Psoas muscle (tissue), 7 donors: ENCODE measurements at regions not wholly inside any gene's neighbourhood (a gene's known extent, or its start where the extent isn't known, plus 50 kb on each side); places are given as distances from the start of the nearest gene placed in this dataset.

ENCODE experiments used
- ATAC-seq, 4 donors: fragments of 200-7000 bp; cut with Tn5 transposase; one replicate each; pipeline ENCODE4 v1.9.1; 2020; ENCODE audit warnings: moderate library complexity in 3 of 4, mild to moderate bottlenecking in 2 of 4
- DNase-seq, 2 donors: peaks; one replicate each; pipeline ENCODE4 v3.0.0-alpha.2; 2020
- H3K27ac ChIP-seq: fragments of 200-600 bp; one replicate; pipeline ENCODE4 v1.8.0; 2022
- H3K27me3 ChIP-seq, 3 donors: fragments of 200-600 bp in 1 of 3; one replicate each; pipeline versions ENCODE4 v1.6.1 to v1.8.0; 2013 to 2022; ENCODE audit warnings: low read length in 2 of 3, mild to moderate bottlenecking in 2 of 3, moderate library complexity in 1 of 3; ENCODE audit not compliant: insufficient read depth in 3 of 3
- H3K36me3 ChIP-seq, 2 donors: fragments of 200-600 bp in 1 of 2; one replicate each; pipeline versions ENCODE4 v1.6.1 to v1.8.0; 2013 to 2022; ENCODE audit warnings: low read depth in 1 of 2, mild to moderate bottlenecking in 1 of 2, moderate library complexity in 1 of 2; ENCODE audit not compliant: insufficient read depth in 1 of 2
- H3K4me1 ChIP-seq: fragments of 200-600 bp; one replicate; pipeline ENCODE4 v1.8.0; 2022
- H3K4me3 ChIP-seq: fragments of 200-600 bp; one replicate; pipeline ENCODE4 v1.8.0; 2022; ENCODE audit warnings: mild to moderate bottlenecking
- H3K9me3 ChIP-seq: fragments of 200-600 bp; one replicate; pipeline ENCODE4 v1.8.0; 2022
- CTCF ChIP-seq: fragments of 200-600 bp; IDR thresholded peaks from one replicate; pipeline ENCODE4 v1.8.0; 2022; ENCODE audit warnings: antibody characterized with exemption
- WGBS, 3 donors: extraction: QIAGEN DNeasy Blood & Tissue Kit; methylation state at CpG; one replicate each; pipeline versions ENCODE4 v1.1.6 to v1.1.7; 2013; 5-methylcytosine and 5-hydroxymethylcytosine counted together
- intact Hi-C, 2 donors: fragments of 100-400 bp; cut with DNase I; formaldehyde crosslinking; loops; one replicate each; pipeline versions ENCODE4 v1.11.0 to v1.14.2; 2022
- donor health status: healthy with polysubstance abuse.
- donor health status: DM: no; HTN: no; CAD: no; lungs with moderate emphysema.
- donor health status: Bipolar disorder and iron deficiency.
- donor health status: healthy.
- donor health status: DM: yes; HTN: yes; CAD: no.
- donor health status: DM: no; HTN: no; CAD: no.
- donor health status: DM: yes; HTN: yes; CAD: no.

- H3K9me3 ChIP-seq: no peaks in the 10 kb centered on the region
- H3K4me3 ChIP-seq: no peak overlapping the region
- 87 to 95% (median 89%) methylated on average over 3 of the region's 3 CpGs for WGBS, 3 donors
- H3K27me3 ChIP-seq: no peaks in the 10 kb centered on the region
- H3K27ac ChIP-seq: no peak overlapping the region
- no peak for TF ChIP-seq CTCF
- peaks cover 4% of the 10 kb centered on the region for H3K4me1 ChIP-seq
- intact Hi-C loops: loop anchor here in 1 of 2 donors (2.0 to 5.0 kb wide), 2 partner anchors 265 to 272 kb away; no protein-coding TSS in a partner anchor
- no peak for DNase-seq
- H3K36me3 ChIP-seq: no peaks in the 10 kb centered on the region
- ATAC-seq: no peak
These were observed 252.0 kb downstream of the PTEN start for GRCh38 chr10:88115407-88115806.

DNA sequence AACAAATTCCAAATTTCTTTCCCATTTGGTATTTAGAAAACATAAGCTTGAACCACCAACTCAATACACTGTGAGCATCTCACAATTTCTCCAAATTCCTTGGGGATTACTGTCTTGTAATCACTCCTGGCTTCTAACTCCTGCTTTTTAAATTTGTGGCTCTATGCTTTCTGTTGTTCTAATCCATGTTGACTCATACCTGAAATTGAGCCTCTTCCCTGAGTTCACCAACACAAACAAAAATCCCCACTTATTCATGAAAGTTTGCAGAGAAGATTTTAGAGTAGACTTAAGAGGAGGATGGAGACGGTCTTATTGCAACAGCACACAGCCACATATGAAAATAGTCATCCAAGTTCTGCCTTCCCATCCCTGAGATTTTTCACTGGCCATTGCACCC lies 252.5 kb downstream of the PTEN start:
- H3K36me3 ChIP-seq: no peaks in the 10 kb centered on the region
- intact Hi-C loops: loop anchor here (2.0 to 5.0 kb wide), 3 partner anchors 261 to 271 kb away; no protein-coding TSS in a partner anchor
- 36 to 93% (median 78%) methylated on average over 1 of the region's 1 CpG for WGBS, 3 donors

GRCh38 chr10:88116481-88116880 lies 253.1 kb downstream of the PTEN start:
- H3K4me1 ChIP-seq: no peaks in the 10 kb centered on the region
- H3K9me3 ChIP-seq: no peaks in the 10 kb centered on the region
- no peak overlapping the region for H3K4me3 ChIP-seq
- no peaks in the 10 kb centered on the region for H3K36me3 ChIP-seq
- H3K27me3 ChIP-seq: no peaks in the 10 kb centered on the region
- ATAC-seq (no peak), DNase-seq (no peak)
- 92 to 98% (median 97%) methylated on average over 2 of the region's 2 CpGs for WGBS, 3 donors
- intact Hi-C loops: loop anchor here (2.0 to 5.0 kb wide), 2 partner anchors 262 to 271 kb away; no protein-coding TSS in a partner anchor
- H3K27ac ChIP-seq: no peak overlapping the region
- no peak for TF ChIP-seq CTCF

More for the DNA sequence above, 252.5 kb downstream of the PTEN start:
- no peaks in the 10 kb centered on the region for H3K4me1 ChIP-seq
- H3K4me3 ChIP-seq: no peak overlapping the region
- H3K27me3 ChIP-seq: no peaks in the 10 kb centered on the region
- H3K9me3 ChIP-seq: no peaks in the 10 kb centered on the region
- no peak for TF ChIP-seq CTCF
- no peak overlapping the region for H3K27ac ChIP-seq
- DNase-seq (no peak), ATAC-seq (no peak)

DNA sequence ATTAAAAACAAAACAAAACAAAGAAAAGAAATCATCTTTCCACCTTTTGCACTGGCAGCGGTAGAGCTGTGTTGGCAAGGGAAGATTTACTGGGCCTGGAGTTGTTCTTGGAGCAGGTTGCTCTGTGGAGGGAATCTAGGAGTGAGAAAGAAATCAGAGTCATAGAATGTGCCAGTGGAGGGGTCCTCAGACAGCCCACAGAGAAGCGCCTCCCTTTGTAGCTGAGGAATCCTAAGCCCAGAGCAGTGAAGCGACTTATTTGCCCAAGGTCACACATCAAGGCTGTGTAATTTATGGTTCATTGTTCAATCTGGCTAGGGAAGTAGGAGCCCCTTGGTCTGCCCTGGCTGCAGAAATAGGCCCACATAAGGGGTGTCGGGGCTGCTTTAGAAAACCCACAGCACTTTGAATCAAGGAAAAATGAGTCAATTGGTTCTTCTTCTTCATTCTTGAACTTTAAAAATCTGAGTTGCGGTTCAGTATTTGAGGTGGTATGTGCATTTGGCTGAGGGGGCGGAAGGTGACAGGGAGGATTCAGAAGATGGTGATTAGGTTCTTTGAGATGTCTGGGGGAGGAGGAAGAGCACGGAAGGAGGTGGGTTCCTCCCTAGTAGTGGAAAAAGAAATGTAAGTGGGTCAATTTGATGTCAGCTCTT lies 253.7 kb downstream of the PTEN start:
- Histone ChIP-seq H3K36me3 (no peaks in the 10 kb centered on the region), H3K27me3 (no peaks in the 10 kb centered on the region), H3K27ac (no peak overlapping the region), H3K4me3 (no peak overlapping the region), H3K9me3 (no peaks in the 10 kb centered on the region), H3K4me1 (no peaks in the 10 kb centered on the region)
- ATAC-seq (no peak), DNase-seq (no peak)
- WGBS, 3 donors: 85 to 91% (median 88%) methylated on average over 7 of the region's 7 CpGs
- intact Hi-C loops: loop anchor here (2.0 to 5.0 kb wide), 2 partner anchors 262 to 270 kb away; no protein-coding TSS in a partner anchor
- TF ChIP-seq CTCF: no peak
